Calu3 (cell line): ENCODE measurements at regions not wholly inside any gene's neighbourhood (a gene's known extent, or its start where the extent isn't known, plus 50 kb on each side); places are given as distances from the start of the nearest gene placed in this dataset.

Source experiments
- BruUV-seq: library from RNA; stranded (reverse); fragments of 400-500 nt; replicated peaks from 2 replicates; lab custom pipeline; 2021; lab: Mats Ljungman, UMichigan
- CTCF ChIA-PET: fragments of 300-600 bp; sonication (Branson Sonifier 250); formaldehyde crosslinking; loops from one replicate; lab custom pipeline; 2022; ENCODE audit warnings: antibody characterized with exemption; lab: Charles Lee
- DNase-seq: peaks from one replicate; pipeline ENCODE4 v3.0.0; 2022
- H3K27ac Mint-ChIP-seq: one replicate; pipeline ENCODE4 v1.8.0; 2022; ENCODE audit warnings: mixed read lengths; ENCODE audit not compliant: unreplicated experiment
- H3K27me3 Mint-ChIP-seq: one replicate; pipeline ENCODE4 v1.8.0; 2022; ENCODE audit warnings: mixed read lengths; ENCODE audit not compliant: unreplicated experiment
- H3K36me3 Mint-ChIP-seq: one replicate; pipeline ENCODE4 v1.8.0; 2022; ENCODE audit warnings: mild to moderate bottlenecking, moderate library complexity, mixed read lengths; ENCODE audit not compliant: insufficient read depth, unreplicated experiment
- H3K4me1 Mint-ChIP-seq: one replicate; pipeline ENCODE4 v1.8.0; 2022; ENCODE audit warnings: mild to moderate bottlenecking, low read depth, mixed read lengths; ENCODE audit not compliant: unreplicated experiment
- H3K4me3 Mint-ChIP-seq: one replicate; pipeline ENCODE4 v1.8.0; 2022; ENCODE audit warnings: mild to moderate bottlenecking, low read depth, moderate library complexity, mixed read lengths; ENCODE audit not compliant: unreplicated experiment
- H3K9me3 Mint-ChIP-seq: one replicate; pipeline ENCODE4 v1.8.0; 2022; ENCODE audit warnings: low read depth, mixed read lengths; ENCODE audit not compliant: unreplicated experiment
- CTCF ChIP-seq: fragments of 200-600 bp; IDR thresholded peaks from one replicate; pipeline ENCODE4 v1.8.0; 2022; ENCODE audit warnings: antibody characterized with exemption; ENCODE audit not compliant: unreplicated experiment
- intact Hi-C: fragments of 100-400 bp; cut with micrococcal nuclease; formaldehyde crosslinking; loops from one replicate; pipeline ENCODE4 v1.10.0; 2022; ENCODE audit not compliant: unreplicated experiment

DNA sequence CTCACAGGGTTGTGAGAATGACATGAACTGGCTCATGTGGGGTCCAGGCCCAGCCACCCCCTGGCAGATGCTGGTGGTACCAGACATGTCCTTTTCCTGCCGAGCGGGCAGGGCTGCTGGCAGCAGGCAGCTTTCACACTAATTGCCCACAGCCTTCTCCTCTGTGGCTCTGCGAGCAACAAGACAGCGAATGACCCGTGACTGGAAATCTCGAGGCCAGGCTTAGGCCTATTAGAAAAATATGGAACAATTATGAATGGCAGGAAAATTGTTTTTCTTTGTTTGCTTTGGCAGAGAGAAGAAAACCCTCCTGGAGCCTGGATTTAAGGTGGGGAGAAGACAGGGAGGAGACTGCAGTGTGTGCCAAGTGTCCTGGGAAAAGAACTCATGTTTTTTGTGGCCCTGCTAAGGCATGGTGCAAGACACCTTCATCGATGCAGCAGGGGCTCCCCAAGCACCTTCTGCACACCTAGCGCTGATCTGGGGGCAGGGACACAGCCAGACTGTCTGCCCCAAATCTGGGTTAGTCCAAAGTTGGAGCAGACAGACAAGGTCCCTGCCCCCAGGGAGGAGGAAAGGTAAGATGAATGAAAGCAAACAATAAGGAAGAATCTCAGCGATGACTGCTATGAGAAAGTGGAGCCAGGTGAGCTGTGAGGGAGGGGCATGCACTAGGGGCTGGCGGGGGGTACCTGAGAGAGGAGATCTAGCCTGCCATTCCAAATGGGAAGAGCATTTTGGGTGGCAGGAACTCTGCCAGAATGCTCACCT is 193.8 kb upstream of the TLE3 start:
- BruUV-seq = no TSS peak
- intact Hi-C loops = no loop called here
- H3K36me3 Mint-ChIP-seq = no peaks in the 10 kb centered on the region
- H3K4me1 Mint-ChIP-seq = peaks cover 12% of the 10 kb centered on the region
- H3K27me3 Mint-ChIP-seq = peaks cover 30% of the 10 kb centered on the region
- no peak for DNase-seq
- no peaks in the 10 kb centered on the region for H3K9me3 Mint-ChIP-seq
- no peak for TF ChIP-seq CTCF
- no peak overlapping the region for H3K4me3 Mint-ChIP-seq
- no peak overlapping the region for H3K27ac Mint-ChIP-seq
- CTCF ChIA-PET = no interaction called here

GRCh38 chr15:70290708-70291107 is 193.0 kb upstream of the TLE3 start:
- Mint-ChIP-seq H3K36me3 (no peaks in the 10 kb centered on the region), H3K27me3 (peaks cover 30% of the 10 kb centered on the region), H3K9me3 (no peaks in the 10 kb centered on the region), H3K4me1 (peaks cover 12% of the 10 kb centered on the region), H3K4me3 (no peak overlapping the region), H3K27ac (no peak overlapping the region)
- CTCF ChIA-PET = no interaction called here
- no peak for TF ChIP-seq CTCF
- no peak for DNase-seq
- intact Hi-C loops = no loop called here
- no TSS peak for BruUV-seq

- CTCF ChIA-PET = interaction anchor here (0.6 kb wide), 1 partner anchor 191 kb away, joined by 4 read pairs; no protein-coding TSS in a partner anchor
- Mint-ChIP-seq H3K4me1 (peaks cover 12% of the 10 kb centered on the region), H3K27me3 (peaks cover 30% of the 10 kb centered on the region), H3K36me3 (no peaks in the 10 kb centered on the region), H3K27ac (no peak overlapping the region), H3K4me3 (no peak overlapping the region), H3K9me3 (no peaks in the 10 kb centered on the region)
- no peak for TF ChIP-seq CTCF
- intact Hi-C loops = no loop called here
- no peak for DNase-seq
- BruUV-seq = no TSS peak
Observed at GRCh38 chr15:70289191-70289955, 191.7 kb upstream of the TLE3 start.

DNA sequence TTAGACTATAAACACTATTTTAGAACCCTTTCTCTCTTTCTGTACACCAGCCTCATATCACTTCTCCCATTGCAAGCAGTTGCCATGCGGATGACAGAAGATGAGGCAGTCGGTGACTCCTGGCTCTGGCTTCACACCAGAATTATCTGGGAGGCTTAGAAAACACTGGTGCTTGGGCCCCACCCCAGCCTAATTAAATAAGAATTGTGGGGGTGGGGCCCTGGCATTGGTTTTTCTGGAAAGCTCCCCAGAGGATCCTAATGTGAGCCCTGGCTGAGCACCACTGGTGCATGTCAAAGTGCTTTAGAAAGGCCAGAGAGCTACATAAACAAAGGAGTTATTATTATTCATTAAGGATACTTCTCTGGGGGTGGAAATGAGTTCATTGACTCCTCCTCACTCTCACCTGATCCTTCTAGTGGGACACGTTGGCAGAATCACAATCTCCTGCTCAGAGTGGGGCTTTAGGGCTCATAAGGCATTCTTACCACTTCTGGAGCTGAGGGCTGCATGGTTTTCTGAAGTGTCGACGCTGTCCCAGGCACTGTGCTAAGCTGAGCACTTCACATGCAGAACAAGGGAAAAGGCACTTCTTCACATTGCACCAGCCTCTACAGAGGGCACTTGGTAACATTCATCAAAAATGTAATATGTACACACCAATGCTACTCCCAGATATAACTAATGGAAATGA is 188.5 kb upstream of the TLE3 start:
- no peak for DNase-seq
- peaks cover 37% of the 10 kb centered on the region for H3K27me3 Mint-ChIP-seq
- H3K36me3 Mint-ChIP-seq = no peaks in the 10 kb centered on the region
- no peak for TF ChIP-seq CTCF
- H3K9me3 Mint-ChIP-seq = peaks cover 4% of the 10 kb centered on the region
- H3K27ac Mint-ChIP-seq = no peak overlapping the region
- H3K4me1 Mint-ChIP-seq = peaks cover 12% of the 10 kb centered on the region
- no peak overlapping the region for H3K4me3 Mint-ChIP-seq
- CTCF ChIA-PET = no interaction called here
- BruUV-seq = no TSS peak
- intact Hi-C loops = no loop called here
